Brain microvascular endothelial cell (primary cell): ENCODE measurements at regions not wholly inside any gene's neighbourhood (a gene's known extent, or its start where the extent isn't known, plus 50 kb on each side); places are given as distances from the start of the nearest gene placed in this dataset.
"Not testable (repeated sequence)": the region's sequence is repeated elsewhere in the genome, so short reads cannot be mapped to it uniquely, and the experiment has no call there.

ENCODE experiments used
- DNase-seq: peaks from one replicate; pipeline ENCODE4 v3.0.0-alpha.2; 2020
- H3K27ac ChIP-seq: fragments of 250-450 bp; sonication (Bioruptor Pico); 2 replicates; pipeline ENCODE4 v1.5.1; 2020; ENCODE audit warnings: mild to moderate bottlenecking, moderate library complexity
- H3K27me3 ChIP-seq: fragments of 250-450 bp; sonication (Bioruptor Pico); replicated peaks from 2 replicates; pipeline ENCODE4 v1.5.1; 2020; ENCODE audit warnings: mild to moderate bottlenecking
- H3K36me3 ChIP-seq: fragments of 250-450 bp; sonication (Bioruptor Pico); replicated peaks from 2 replicates; pipeline ENCODE4 v1.5.1; 2020; ENCODE audit warnings: mild to moderate bottlenecking
- H3K4me3 ChIP-seq: 2 replicates; pipeline ENCODE4 v1.5.1; 2011; ENCODE audit warnings: low read depth, mild to moderate bottlenecking, control low read depth, low read length, moderate library complexity
- CTCF ChIP-seq: IDR thresholded peaks from 2 replicates; pipeline ENCODE4 v1.5.1; 2011; ENCODE audit warnings: low read depth, mild to moderate bottlenecking, moderate library complexity, low read length, control low read depth, inconsistent platforms; ENCODE audit errors: missing control alignments
- in situ Hi-C: cut with HindIII; loops from 2 replicates; pipeline ENCODE4 v1.10.0; 2017; ENCODE audit warnings: low sequenced_read_pairs, low pct_ligation_motif_present

DNA sequence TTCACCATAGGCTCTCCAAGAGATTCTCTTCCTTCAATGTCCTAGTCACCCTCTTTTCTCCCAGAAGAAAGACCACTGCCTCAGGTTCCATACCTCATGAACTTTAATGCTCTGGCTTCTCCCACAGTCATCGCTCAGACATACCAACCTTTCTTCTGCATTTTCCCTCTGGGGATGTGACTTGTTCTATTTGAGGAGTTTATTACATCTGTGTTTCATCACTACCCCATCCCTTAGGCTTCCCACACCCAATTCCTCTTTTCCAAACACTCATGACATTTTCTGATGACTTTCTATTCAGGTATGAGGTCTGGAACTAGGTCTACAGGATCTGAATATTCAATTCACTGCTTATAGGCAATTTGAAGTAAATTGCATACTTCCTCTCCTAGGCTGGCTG lies 298.6 kb upstream of the MAP2 start:
- H3K27ac ChIP-seq, result no peak overlapping the region
- DNase-seq, result no peak
- no peaks in the 10 kb centered on the region for H3K36me3 ChIP-seq
- TF ChIP-seq CTCF, result no peak
- H3K27me3 ChIP-seq, result no peaks in the 10 kb centered on the region
- H3K4me3 ChIP-seq, result no peak overlapping the region
- in situ Hi-C loops, result no loop called here

GRCh38 chr2:209138079-209138478 lies 285.8 kb upstream of the MAP2 start:
- in situ Hi-C loops, result no loop called here
- Histone ChIP-seq H3K36me3 (no peaks in the 10 kb centered on the region), H3K27me3 (no peaks in the 10 kb centered on the region), H3K27ac (no peak overlapping the region), H3K4me3 (no peak overlapping the region)
- DNase-seq, result no peak
- no peak for TF ChIP-seq CTCF

- Histone ChIP-seq H3K27ac (no peak overlapping the region), H3K27me3 (no peaks in the 10 kb centered on the region), H3K36me3 (no peaks in the 10 kb centered on the region), H3K4me3 (no peak overlapping the region)
- no peak for DNase-seq
- TF ChIP-seq CTCF, result no peak
- in situ Hi-C loops, result no loop called here
Observed at GRCh38 chr2:209141142-209141541, 282.7 kb upstream of the MAP2 start.

DNA sequence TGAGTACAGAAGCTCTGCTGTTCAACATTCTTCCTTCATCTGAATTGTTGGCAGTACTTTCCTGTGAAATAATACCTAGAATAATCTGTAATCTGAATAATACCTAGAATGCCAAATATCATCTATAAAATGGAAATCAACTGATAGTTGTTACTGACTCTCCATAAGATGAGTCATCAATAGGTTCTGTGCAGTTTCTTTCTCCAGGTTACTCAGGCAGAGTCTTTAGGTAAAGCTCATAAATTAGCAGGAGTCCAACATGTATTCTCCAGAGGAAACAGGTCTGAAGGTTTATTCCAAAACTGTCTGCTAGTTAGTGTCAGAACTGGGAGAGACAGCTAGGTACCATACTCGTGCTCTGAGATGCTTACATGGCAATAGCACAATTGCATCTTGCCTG lies 282.0 kb upstream of the MAP2 start:
- no peaks in the 10 kb centered on the region for H3K27me3 ChIP-seq
- in situ Hi-C loops, result no loop called here
- H3K4me3 ChIP-seq, result no peak overlapping the region
- TF ChIP-seq CTCF, result no peak
- no peaks in the 10 kb centered on the region for H3K36me3 ChIP-seq
- no peak for DNase-seq
- H3K27ac ChIP-seq, result no peak overlapping the region

- H3K27ac ChIP-seq, H3K27me3 ChIP-seq, H3K4me3 ChIP-seq, DNase-seq, H3K36me3 ChIP-seq, in situ Hi-C loops: not testable (repeated sequence)
Observed at GRCh38 chr2:209145220-209145691, 278.6 kb upstream of the MAP2 start.

GRCh38 chr2:209145941-209146681 lies 277.7 kb upstream of the MAP2 start:
- in situ Hi-C loops, result no loop called here
- Histone ChIP-seq H3K4me3 (no peak overlapping the region), H3K36me3 (no peaks in the 10 kb centered on the region), H3K27ac (no peak overlapping the region), H3K27me3 (no peaks in the 10 kb centered on the region)
- no peak for DNase-seq
- TF ChIP-seq CTCF, result no peak
